ENCODE measurements at regions not wholly inside any gene's neighbourhood (a gene's known extent, or its start where the extent isn't known, plus 50 kb on each side); places are given as distances from the start of the nearest gene placed in this dataset.

DNA sequence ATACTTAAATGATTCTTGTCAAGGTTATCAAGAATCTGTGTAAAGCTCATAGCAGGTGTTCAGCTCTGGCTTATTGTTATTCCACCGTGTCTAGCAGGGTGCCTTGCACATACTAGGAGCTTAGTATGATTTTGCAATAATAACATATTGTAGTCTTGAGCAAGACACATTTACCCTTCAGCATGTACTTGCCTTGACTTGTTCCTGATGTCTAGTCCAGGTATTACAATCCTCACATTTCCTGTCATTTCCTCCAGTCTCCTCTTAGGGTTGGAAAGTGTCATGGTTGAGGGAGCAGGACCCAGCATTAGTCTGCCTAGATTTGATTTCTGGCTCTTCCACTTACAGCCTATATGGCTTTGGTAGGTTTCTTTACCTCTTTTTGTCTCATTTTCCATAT is 246.1 kb downstream of the RAD51AP2 start:
- ATAC-seq: no peak
- intact Hi-C loops (cut with DNase I): no loop called here
- no peak for DNase-seq (ENCODE audit: low spot score)

DNA sequence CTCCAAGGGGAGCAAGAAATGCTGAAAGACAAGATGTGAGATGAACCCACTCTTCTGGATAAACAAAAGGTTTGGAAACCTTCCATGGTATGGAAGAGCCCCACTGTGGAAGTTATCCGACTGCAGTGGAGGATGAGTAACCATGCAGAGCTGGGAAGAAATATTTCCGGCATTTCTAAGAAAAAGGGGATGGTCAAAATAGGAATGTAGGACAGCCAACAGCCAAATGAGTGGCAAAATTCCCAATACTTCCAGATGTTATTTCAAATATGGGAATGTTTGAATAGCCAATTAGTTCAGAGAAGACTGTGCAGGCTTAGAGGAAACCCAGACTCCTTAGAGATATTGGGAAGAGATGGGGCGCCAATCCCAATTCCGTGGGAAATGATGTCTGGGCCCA is 246.8 kb downstream of the RAD51AP2 start:
- ATAC-seq: no peak
- intact Hi-C loops (cut with DNase I): no loop called here
- no peak for DNase-seq (ENCODE audit: low spot score)

GRCh38 chr2:17270894-17271293 is 247.3 kb downstream of the RAD51AP2 start:
- ATAC-seq (no peak), DNase-seq (ENCODE audit: low spot score) (no peak)
- intact Hi-C loops (cut with DNase I): no loop called here

DNA sequence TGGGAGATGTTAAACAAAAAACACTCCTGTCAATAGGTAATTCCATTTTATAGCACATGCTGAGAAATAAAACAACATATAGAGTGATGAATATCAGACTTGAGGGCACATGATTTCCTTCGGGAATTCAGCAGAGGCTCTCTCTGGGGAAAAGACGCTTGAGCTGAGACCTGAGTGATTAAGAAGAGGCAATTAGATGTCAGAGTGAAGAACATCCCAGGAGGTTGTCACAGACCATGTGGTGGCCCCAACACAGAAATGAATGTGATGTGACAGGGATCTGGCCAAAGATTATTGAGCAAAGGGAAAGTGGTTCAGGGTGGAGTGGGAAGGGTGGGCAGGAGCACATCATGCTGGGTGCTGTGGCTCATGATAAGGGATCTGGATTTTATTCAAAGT is 254.7 kb downstream of the RAD51AP2 start:
- ATAC-seq: no peak
- DNase-seq (ENCODE audit: low spot score): no peak
- intact Hi-C loops (cut with DNase I): no loop called here

GRCh38 chr2:17262854-17263569 is 255.2 kb downstream of the RAD51AP2 start:
- intact Hi-C loops (cut with DNase I): no loop called here
- ATAC-seq (no peak), DNase-seq (ENCODE audit: low spot score) (no peak)

DNA sequence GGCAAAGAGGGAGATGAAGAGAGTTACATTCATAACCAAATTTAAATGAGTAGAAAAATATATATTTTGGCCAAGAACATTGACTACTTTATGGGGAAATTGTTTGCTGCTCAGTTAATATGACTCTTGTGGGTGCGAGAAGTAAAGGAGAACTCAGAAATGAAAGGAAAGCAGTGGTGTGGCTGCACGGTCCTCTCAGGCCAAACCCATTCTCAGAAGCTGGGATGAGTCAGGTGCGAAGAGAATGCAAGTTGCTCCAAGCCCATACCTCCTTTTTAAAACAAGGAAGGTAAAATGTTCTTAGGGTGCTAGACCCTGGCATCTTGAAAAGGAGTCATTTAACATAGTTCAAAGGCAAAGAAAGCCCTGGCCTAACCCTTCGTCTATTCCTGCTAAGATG is 258.6 kb downstream of the RAD51AP2 start:
- intact Hi-C loops (cut with DNase I): no loop called here
- DNase-seq (ENCODE audit: low spot score): no peak
- ATAC-seq: no peak

DNA sequence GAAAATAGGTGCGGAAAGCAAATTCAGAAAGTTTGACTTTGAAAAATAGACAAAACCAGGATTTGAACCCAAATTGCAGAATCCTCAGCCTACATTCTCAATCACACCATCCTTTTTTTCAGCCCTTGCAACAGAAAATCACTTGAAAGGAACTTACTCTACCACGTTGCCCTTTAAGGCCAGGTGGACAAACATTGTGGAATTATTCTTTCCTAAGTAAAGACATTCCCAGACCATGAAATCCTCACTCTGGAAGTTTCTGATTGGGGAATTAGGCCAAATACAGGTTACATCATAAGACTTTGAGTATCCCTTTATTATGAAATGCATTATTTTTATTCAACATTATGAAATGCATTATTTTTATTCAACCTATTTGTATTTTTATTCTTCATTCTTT is 259.4 kb downstream of the RAD51AP2 start:
- intact Hi-C loops (cut with DNase I): no loop called here
- no peak for DNase-seq (ENCODE audit: low spot score)

DNA sequence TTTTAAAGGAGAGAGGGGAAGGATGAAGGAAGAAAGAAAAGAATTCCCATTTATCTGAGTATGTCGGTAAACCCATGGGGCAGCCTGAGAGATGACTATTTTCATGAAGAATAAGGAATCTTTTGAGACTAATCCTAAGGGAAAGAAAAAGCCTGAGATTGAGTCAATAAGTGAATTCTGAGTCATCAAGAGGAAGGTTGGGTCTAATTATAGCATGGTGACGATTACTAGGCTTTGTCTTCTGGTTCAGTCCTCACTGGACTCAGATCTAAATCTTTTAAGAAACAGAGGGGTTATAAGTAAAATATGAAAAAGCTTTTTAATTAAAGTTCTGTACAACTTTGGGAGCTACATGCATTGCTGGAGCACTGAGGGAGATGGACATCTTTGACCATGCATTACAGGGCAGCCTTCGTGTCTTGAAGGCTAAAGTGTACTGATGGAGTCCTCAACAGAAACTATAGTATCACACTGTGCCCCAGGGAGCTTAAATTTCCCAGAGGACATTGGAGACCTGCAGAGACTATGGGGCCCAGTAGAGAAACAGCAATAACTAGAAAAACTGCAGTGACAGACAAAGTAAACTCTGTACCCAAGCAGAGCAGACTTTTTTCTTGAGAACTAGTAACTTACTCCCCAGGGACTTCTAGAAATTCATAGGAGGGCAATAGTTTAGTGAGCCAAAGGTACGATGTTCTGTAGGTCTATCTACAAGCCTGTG is 260.9 kb downstream of the RAD51AP2 start:
- DNase-seq (ENCODE audit: low spot score) (no peak), ATAC-seq (no peak)

More for the DNA sequence above, 259.4 kb downstream of the RAD51AP2 start:
- no peak for ATAC-seq

DNA sequence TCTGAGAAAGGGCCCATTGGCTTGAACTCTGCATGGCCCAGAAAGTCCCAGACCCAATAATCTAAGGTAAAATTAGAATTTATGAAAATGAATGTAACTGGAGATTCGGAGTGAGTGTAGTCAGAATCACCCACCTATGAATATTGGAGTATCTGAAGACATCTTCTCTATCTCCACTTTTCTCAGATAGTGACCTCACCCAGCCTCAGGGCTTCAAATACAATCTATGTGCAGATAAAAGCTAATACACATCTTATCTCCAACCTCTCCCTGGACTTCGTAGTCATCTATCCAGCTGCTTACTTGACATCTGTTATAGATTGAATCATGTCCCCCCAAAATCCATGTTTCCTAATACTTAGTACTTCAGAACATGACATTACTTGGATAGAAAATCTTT is 263.2 kb downstream of the RAD51AP2 start:
- no peak for ATAC-seq
- DNase-seq (ENCODE audit: low spot score): no peak
- intact Hi-C loops (cut with DNase I): no loop called here

More for the DNA sequence above, 260.9 kb downstream of the RAD51AP2 start:
- intact Hi-C loops (cut with DNase I): no loop called here

DNA sequence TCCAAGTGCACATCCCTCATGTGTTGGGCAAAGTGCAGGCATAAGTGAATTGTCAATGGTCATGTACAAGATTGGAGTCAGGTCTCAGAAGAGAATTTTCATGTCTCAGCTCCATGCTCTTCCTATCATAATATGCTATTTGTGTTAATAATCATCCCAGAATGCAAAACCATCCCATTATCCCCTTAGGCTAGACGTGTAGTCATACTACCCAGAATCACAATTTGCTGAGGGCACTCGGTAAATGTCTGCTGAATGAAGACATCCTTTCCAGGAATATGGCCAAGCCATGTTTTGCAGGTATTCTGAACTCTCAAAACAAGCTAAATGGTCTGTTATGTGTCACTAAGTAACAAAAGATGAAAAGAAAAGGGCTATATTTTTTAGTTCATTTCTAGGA is 263.8 kb downstream of the RAD51AP2 start:
- intact Hi-C loops (cut with DNase I): no loop called here
- no peak for DNase-seq (ENCODE audit: low spot score)
- ATAC-seq: no peak

- ATAC-seq (no peak), DNase-seq (ENCODE audit: low spot score) (no peak)
- intact Hi-C loops (cut with DNase I): no loop called here
Measured at GRCh38 chr2:17252258-17252657, 266.0 kb downstream of the RAD51AP2 start.

- intact Hi-C loops (cut with DNase I): no loop called here
- DNase-seq (ENCODE audit: low spot score) (no peak), ATAC-seq (no peak)
Measured at GRCh38 chr2:17251171-17251570, 267.1 kb downstream of the RAD51AP2 start.

- intact Hi-C loops (cut with DNase I): no loop called here
- ATAC-seq: no peak
- no peak for DNase-seq (ENCODE audit: low spot score)
Measured at GRCh38 chr2:17249249-17249648, 269.0 kb downstream of the RAD51AP2 start.

DNA sequence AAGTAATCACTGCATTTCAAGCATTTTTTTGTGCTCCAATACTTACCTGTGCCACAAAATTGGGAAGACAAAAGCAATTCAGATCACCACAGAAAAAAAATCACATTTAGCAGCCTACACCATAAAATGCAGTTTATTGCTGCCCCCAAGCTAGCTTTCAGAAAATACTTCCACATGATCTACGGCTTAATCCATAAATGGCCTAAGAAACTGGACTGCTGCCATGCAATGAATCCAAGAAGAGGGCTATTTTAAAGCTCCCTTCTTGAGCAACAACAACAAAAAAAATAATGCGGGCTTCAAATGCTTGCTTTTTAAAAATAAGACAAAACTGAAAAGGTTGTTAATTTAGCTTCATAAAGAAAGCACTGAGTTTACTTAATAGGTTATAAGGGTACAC is 272.3 kb downstream of the RAD51AP2 start:
- ATAC-seq: no peak
- intact Hi-C loops (cut with DNase I): no loop called here
- DNase-seq (ENCODE audit: low spot score): no peak

- intact Hi-C loops (cut with DNase I): no loop called here
- DNase-seq (ENCODE audit: low spot score) (no peak), ATAC-seq (no peak)
Measured at GRCh38 chr2:17242813-17243485, 275.3 kb downstream of the RAD51AP2 start.

- intact Hi-C loops (cut with DNase I): no loop called here
Measured at GRCh38 chr2:17239550-17239949, 278.7 kb downstream of the RAD51AP2 start.

DNA sequence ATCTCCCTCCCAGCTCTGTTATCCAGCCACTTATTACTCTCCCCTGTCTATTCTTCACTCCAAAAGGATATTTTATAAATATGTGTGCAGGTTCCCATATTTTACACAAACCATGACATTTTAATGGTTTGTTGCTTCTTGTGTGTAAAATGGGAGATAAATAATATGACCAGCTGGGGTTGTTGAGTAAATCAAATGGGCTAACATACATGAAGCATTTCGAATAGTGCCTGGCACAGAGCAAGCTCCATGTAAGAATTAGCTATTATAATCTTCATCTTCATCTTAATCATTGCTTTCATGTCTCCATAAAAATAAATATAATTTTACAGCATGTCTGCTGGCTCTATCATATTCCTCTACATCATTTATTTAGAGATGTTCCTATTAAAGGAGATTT is 283.1 kb downstream of the RAD51AP2 start:
- intact Hi-C loops (cut with DNase I): no loop called here
- ATAC-seq: no peak

More at GRCh38 chr2:17239550-17239949, 278.7 kb downstream of the RAD51AP2 start:
- no peak for ATAC-seq
- no peak for DNase-seq (ENCODE audit: low spot score)

DNA sequence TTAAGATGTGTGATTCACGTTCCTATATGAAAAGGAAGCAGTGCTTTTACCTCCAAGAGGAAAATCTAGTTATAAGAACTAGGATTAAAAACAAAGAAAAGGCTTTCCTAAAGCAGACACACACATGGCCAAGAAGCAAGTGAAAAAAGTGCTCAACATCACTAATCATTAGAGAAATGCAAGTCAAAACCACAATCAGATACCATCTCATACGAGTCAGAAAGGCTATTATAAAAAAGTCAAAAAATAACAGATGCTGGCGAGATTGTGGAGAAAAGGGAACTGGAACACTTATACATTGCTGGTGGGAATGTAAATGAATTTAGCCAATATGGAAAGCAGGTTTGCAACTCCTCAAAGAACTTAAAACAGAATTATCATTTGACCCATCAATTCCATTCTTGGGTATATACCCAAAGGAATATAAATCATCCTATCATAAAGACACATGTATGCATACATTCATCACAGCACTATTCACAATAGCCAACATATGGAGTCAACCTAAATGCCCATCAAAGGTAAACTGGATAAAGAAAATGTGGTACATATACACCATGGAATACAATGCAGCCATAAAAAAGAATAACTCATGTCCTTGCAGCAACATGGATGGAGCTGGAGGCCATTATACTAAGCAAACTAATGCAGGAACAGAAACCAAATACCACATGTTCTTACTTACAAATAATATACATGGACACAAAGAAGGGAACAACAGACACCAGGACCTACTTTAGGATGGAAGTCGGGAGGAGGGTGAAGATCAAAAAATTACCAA is 285.3 kb downstream of the RAD51AP2 start:
- DNase-seq (ENCODE audit: low spot score) (no peak), ATAC-seq (no peak)
- intact Hi-C loops (cut with DNase I): no loop called here

More for the DNA sequence above, 283.1 kb downstream of the RAD51AP2 start:
- no peak for DNase-seq (ENCODE audit: low spot score)

- intact Hi-C loops (cut with DNase I): no loop called here
- no peak for DNase-seq (ENCODE audit: low spot score)
- ATAC-seq: no peak
Measured at GRCh38 chr2:17231394-17231965, 286.8 kb downstream of the RAD51AP2 start.
